CD4-positive, alpha-beta T cell (primary cell): ENCODE measurements at regions not wholly inside any gene's neighbourhood (a gene's known extent, or its start where the extent isn't known, plus 50 kb on each side); places are given as distances from the start of the nearest gene placed in this dataset.

Experiments
- ATAC-seq: fragments of 200-7000 bp; cut with Tn5 transposase; one replicate; pipeline ENCODE4 v1.10.0; 2022; ENCODE audit warnings: mild to moderate bottlenecking; ENCODE audit not compliant: poor library complexity
- CTCF ChIA-PET: fragments of 350-600 bp; sonication (Branson Sonifier 250); formaldehyde crosslinking; loops from one replicate; lab custom pipeline; 2021; ENCODE audit warnings: antibody characterized with exemption, inconsistent platforms; lab: Charles Lee
- POLR2A ChIA-PET: fragments of 350-600 bp; sonication (Branson Sonifier 250); formaldehyde crosslinking; loops from one replicate; lab custom pipeline; 2021; ENCODE audit warnings: antibody characterized with exemption, inconsistent platforms; lab: Charles Lee
- DNase-seq, 14 experiments: peaks; one replicate each; pipeline ENCODE4 v3.0.0-alpha.2; 2013 to 2020; ENCODE audit warnings: mixed read lengths in 2 of 14
- H3K27ac ChIP-seq, 2 donors: one replicate each; pipeline versions ENCODE4 v1.5.1 to v1.7.0; 2013; ENCODE audit warnings: low read length in 2 of 2, low read depth in 1 of 2, mild to moderate bottlenecking in 1 of 2
- H3K27me3 ChIP-seq, 2 experiments: 1 replicate in 1 of 2; 2 replicates in 1 of 2; pipeline versions ENCODE4 v1.6.1 to v1.7.0; 2013; ENCODE audit warnings: low read length in 2 of 2, control low read depth in 1 of 2, mild to moderate bottlenecking in 1 of 2, moderate library complexity in 1 of 2; ENCODE audit not compliant: insufficient read depth in 2 of 2, control insufficient read depth in 1 of 2
- H3K36me3 ChIP-seq: one replicate; pipeline ENCODE4 v1.6.1; 2013; ENCODE audit warnings: low read length, control low read depth; ENCODE audit not compliant: insufficient read depth
- H3K4me1 ChIP-seq: one replicate; pipeline ENCODE4 v1.6.1; 2013; ENCODE audit warnings: low read length, control low read depth; ENCODE audit not compliant: insufficient read depth
- H3K4me3 ChIP-seq: one replicate; pipeline ENCODE4 v1.5.1; 2013; ENCODE audit warnings: mild to moderate bottlenecking, low read length, moderate library complexity
- H3K9me3 ChIP-seq, 2 experiments: 1 replicate in 1 of 2; 2 replicates in 1 of 2; pipeline versions ENCODE4 v1.6.1 to v1.7.0; 2013; ENCODE audit warnings: low read length in 2 of 2, mild to moderate bottlenecking in 2 of 2, control low read depth in 1 of 2, moderate library complexity in 1 of 2; ENCODE audit not compliant: control insufficient read depth in 1 of 2, insufficient read depth in 1 of 2
- H3K27ac Mint-ChIP-seq: one replicate; pipeline ENCODE4 v1.8.0; 2020; ENCODE audit warnings: mixed read lengths
- H3K27me3 Mint-ChIP-seq: one replicate; pipeline ENCODE4 v1.8.0; 2021; ENCODE audit warnings: mixed read lengths
- H3K36me3 Mint-ChIP-seq: one replicate; pipeline ENCODE4 v1.8.0; 2021; ENCODE audit warnings: low read depth, mixed read lengths
- H3K4me1 Mint-ChIP-seq: one replicate; pipeline ENCODE4 v1.8.0; 2021; ENCODE audit warnings: low read depth, mixed read lengths
- H3K4me3 Mint-ChIP-seq: one replicate; pipeline ENCODE4 v1.8.0; 2020; ENCODE audit warnings: mild to moderate bottlenecking, mixed read lengths
- H3K9me3 Mint-ChIP-seq: one replicate; pipeline ENCODE4 v1.8.0; 2020; ENCODE audit warnings: mixed read lengths
- intact Hi-C, 2 experiments: fragments of 100-400 bp; cut with DNase I in 1 of 2; cut with micrococcal nuclease in 1 of 2; formaldehyde crosslinking; loops; one replicate each; pipeline versions ENCODE4 v1.15.1 to v1.9.0; 2023 to 2025; cut with DNase I, micrococcal nuclease
- TF ChIP-seq, protein P1 (sequence below): fragments of 200-600 bp; IDR thresholded peaks from one replicate; pipeline ENCODE4 v1.8.0; 2022; ENCODE audit warnings: antibody characterized with exemption, mild to moderate bottlenecking

DNA sequence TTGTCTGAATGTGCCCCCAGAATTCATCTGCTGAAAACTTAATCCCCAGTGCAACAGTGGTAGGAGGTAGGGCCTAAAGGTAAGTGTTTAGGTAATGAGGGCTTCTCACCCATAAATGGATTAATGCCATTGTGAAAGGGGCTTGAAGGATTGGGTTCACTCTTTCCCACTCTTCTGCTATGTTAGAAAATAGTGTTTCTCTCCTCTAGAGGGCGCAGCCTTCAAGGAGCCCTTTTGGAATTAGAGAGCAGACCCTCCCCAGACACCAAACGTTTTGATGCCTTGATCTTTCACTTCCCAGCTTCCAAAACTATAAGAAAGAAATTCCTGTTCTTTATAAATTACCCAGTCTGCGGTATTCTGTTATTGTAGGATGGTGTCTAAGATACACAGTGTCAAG lies 706.4 kb downstream of the SMARCA1 start:
- H3K4me3 Mint-ChIP-seq: no peak overlapping the region
- DNase-seq: no peak
- intact Hi-C loops: no loop called here
- no peaks in the 10 kb centered on the region for H3K4me1 ChIP-seq
- H3K4me3 ChIP-seq: no peak overlapping the region
- peaks cover 0 to 5% of the 10 kb centered on the region in 2 experiments for H3K27me3 ChIP-seq
- no peaks in the 10 kb centered on the region for H3K36me3 Mint-ChIP-seq
- ChIA-PET CTCF (no interaction called here), POLR2A (no interaction called here)
- no peaks in the 10 kb centered on the region for H3K9me3 Mint-ChIP-seq
- H3K9me3 ChIP-seq: no peaks in the 10 kb centered on the region
- H3K27ac Mint-ChIP-seq: no peak overlapping the region
- no peaks in the 10 kb centered on the region for H3K27me3 Mint-ChIP-seq
- ATAC-seq: no peak
- H3K36me3 ChIP-seq: no peaks in the 10 kb centered on the region
- no peaks in the 10 kb centered on the region for H3K4me1 Mint-ChIP-seq
- TF ChIP-seq, protein P1, sequence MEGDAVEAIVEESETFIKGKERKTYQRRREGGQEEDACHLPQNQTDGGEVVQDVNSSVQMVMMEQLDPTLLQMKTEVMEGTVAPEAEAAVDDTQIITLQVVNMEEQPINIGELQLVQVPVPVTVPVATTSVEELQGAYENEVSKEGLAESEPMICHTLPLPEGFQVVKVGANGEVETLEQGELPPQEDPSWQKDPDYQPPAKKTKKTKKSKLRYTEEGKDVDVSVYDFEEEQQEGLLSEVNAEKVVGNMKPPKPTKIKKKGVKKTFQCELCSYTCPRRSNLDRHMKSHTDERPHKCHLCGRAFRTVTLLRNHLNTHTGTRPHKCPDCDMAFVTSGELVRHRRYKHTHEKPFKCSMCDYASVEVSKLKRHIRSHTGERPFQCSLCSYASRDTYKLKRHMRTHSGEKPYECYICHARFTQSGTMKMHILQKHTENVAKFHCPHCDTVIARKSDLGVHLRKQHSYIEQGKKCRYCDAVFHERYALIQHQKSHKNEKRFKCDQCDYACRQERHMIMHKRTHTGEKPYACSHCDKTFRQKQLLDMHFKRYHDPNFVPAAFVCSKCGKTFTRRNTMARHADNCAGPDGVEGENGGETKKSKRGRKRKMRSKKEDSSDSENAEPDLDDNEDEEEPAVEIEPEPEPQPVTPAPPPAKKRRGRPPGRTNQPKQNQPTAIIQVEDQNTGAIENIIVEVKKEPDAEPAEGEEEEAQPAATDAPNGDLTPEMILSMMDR: no peak
- no peak overlapping the region for H3K27ac ChIP-seq

DNA sequence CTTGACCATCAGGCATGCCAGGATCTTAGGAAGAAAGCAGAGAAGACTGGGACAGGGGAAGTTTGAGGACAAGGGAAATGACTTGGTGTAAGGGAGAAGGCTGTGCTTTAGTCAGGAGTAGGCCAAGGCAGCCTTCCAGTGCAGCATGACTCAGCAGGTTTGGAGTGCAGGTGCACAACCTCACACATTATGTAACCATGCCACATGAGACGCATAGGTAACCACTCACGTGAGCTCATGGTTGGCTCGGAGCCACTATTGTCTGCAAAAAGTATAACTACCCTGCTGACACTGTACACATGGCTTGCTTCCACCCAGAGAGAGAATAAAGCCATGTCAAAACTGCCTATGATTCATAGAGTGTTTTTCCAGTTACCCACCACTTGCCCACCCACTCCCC lies 715.9 kb downstream of the SMARCA1 start:
- intact Hi-C loops: no loop called here
- H3K4me1 Mint-ChIP-seq: no peaks in the 10 kb centered on the region
- no peak overlapping the region for H3K4me3 Mint-ChIP-seq
- DNase-seq (peak in 3 of 14 experiments; percentile 2 to 14 (median 4)), ATAC-seq (no peak)
- ChIA-PET POLR2A (no interaction called here), CTCF (no interaction called here)
- H3K9me3 Mint-ChIP-seq: no peaks in the 10 kb centered on the region
- H3K27ac Mint-ChIP-seq: no peak overlapping the region
- TF ChIP-seq, protein P1: no peak
- peaks cover 0 to 9% of the 10 kb centered on the region in 2 experiments for H3K9me3 ChIP-seq
- no peaks in the 10 kb centered on the region for H3K36me3 ChIP-seq
- no peak overlapping the region for H3K27ac ChIP-seq
- H3K27me3 Mint-ChIP-seq: no peaks in the 10 kb centered on the region
- no peak overlapping the region for H3K4me3 ChIP-seq
- no peaks in the 10 kb centered on the region for H3K36me3 Mint-ChIP-seq
- H3K4me1 ChIP-seq: no peaks in the 10 kb centered on the region
- H3K27me3 ChIP-seq: no peaks in the 10 kb centered on the region

DNA sequence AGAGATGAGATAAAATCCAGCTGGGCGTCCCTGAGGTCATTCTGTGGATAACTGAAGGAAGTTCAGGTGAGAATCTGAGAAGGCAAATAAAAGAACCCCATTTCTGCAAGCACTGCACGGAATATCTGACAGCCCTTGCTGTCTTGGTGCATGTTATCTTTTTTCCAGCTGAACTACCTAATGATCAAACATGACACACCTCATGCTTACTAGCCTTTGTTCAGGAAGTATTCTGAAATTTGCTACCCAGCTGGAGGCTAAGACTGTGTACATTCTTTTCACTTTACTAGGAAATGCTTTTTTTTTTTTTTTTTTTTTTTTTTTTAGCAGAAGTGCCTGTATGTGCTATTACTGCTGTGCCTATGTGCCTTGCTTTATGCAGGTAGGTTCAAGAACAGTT lies 718.1 kb downstream of the SMARCA1 start:
- POLR2A ChIA-PET: no interaction called here
- intact Hi-C loops: no loop called here
- Histone ChIP-seq H3K36me3 (no peaks in the 10 kb centered on the region), H3K4me1 (no peaks in the 10 kb centered on the region), H3K27ac (no peak overlapping the region), H3K27me3 (no peaks in the 10 kb centered on the region), H3K4me3 (no peak overlapping the region), H3K9me3 (peaks cover 0 to 9% of the 10 kb centered on the region in 2 experiments)
- no peaks in the 10 kb centered on the region for H3K36me3 Mint-ChIP-seq
- H3K9me3 Mint-ChIP-seq: no peaks in the 10 kb centered on the region
- ATAC-seq (no peak), DNase-seq (no peak)
- CTCF ChIA-PET: no interaction called here
- TF ChIP-seq, protein P1: no peak
- no peak overlapping the region for H3K27ac Mint-ChIP-seq
- H3K4me1 Mint-ChIP-seq: no peaks in the 10 kb centered on the region
- no peaks in the 10 kb centered on the region for H3K27me3 Mint-ChIP-seq
- no peak overlapping the region for H3K4me3 Mint-ChIP-seq
